ENCODE measurements at regions not wholly inside any gene's neighbourhood (a gene's known extent, or its start where the extent isn't known, plus 50 kb on each side); places are given as distances from the start of the nearest gene placed in this dataset.

DNA sequence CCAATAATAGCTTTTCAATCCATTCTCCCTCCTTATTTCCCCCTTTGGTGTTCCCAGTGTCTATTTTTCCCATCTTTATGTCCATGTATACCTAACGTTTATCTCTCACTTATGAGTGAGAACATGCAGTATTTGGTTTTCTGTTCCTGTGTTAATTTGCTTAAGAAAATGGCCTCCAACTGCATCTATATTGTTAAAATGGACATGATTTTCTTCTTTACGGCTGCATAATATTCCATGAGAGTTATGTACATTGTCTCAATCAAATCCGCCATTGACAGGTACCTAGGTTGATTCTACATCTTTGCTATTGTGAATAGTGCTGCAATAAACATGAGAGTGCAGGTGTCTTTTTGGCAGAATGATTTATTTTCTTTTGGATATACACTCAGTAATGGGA is 126.7 kb downstream of the CTH start:
- TF ChIP-seq POLR2AphosphoS5 (IDR thresholded peaks at IDR 0.05): no peak
- TF ChIP-seq POLR2A (IDR thresholded peaks at IDR 0.05): no peak
